HCEC 1CT (cell line): ENCODE measurements at regions not wholly inside any gene's neighbourhood (a gene's known extent, or its start where the extent isn't known, plus 50 kb on each side); places are given as distances from the start of the nearest gene placed in this dataset.

Experiments used
- DNase-seq: peaks from one replicate; pipeline ENCODE4 v3.0.0-alpha.2; 2017

- DNase-seq, result no peak
These were observed 58.3 kb upstream of the NEUROD6 start for GRCh38 chr7:31398815-31399214.

- DNase-seq, result no peak
These were observed 66.7 kb upstream of the NEUROD6 start for GRCh38 chr7:31407178-31407676.

- DNase-seq, result no peak
These were observed 67.7 kb upstream of the NEUROD6 start for GRCh38 chr7:31408140-31408729.

- DNase-seq, result no peak
These were observed 69.7 kb upstream of the NEUROD6 start for GRCh38 chr7:31410265-31410664.

GRCh38 chr7:31411416-31411815 lies 70.9 kb upstream of the NEUROD6 start:
- no peak for DNase-seq

GRCh38 chr7:31413766-31414165 lies 73.2 kb upstream of the NEUROD6 start:
- no peak for DNase-seq

GRCh38 chr7:31416381-31416870 lies 75.9 kb upstream of the NEUROD6 start:
- no peak for DNase-seq

GRCh38 chr7:31418928-31419327 lies 78.4 kb upstream of the NEUROD6 start:
- no peak for DNase-seq

- no peak for DNase-seq
These were observed 79.1 kb upstream of the NEUROD6 start for GRCh38 chr7:31419505-31420055.

- DNase-seq, result no peak
These were observed 80.4 kb upstream of the NEUROD6 start for GRCh38 chr7:31420948-31421347.

- DNase-seq, result no peak
These were observed 81.1 kb upstream of the NEUROD6 start for GRCh38 chr7:31421607-31422006.

GRCh38 chr7:31423994-31424393 lies 83.5 kb upstream of the NEUROD6 start:
- DNase-seq, result no peak

GRCh38 chr7:31432176-31432575 lies 81.7 kb upstream of the ITPRID1 start:
- DNase-seq, result no peak

GRCh38 chr7:31432836-31433340 lies 81.0 kb upstream of the ITPRID1 start:
- DNase-seq, result no peak

- no peak for DNase-seq
These were observed 76.5 kb upstream of the ITPRID1 start for GRCh38 chr7:31437250-31437865.

GRCh38 chr7:31439165-31439564 lies 74.7 kb upstream of the ITPRID1 start:
- no peak for DNase-seq

- DNase-seq, result no peak
These were observed 73.4 kb upstream of the ITPRID1 start for GRCh38 chr7:31440511-31440910.

- no peak for DNase-seq
These were observed 71.3 kb upstream of the ITPRID1 start for GRCh38 chr7:31442626-31443025.

GRCh38 chr7:31443457-31443856 lies 70.4 kb upstream of the ITPRID1 start:
- peak; percentile 51 for DNase-seq

GRCh38 chr7:31444196-31444595 lies 69.7 kb upstream of the ITPRID1 start:
- no peak for DNase-seq

- no peak for DNase-seq
These were observed 68.1 kb upstream of the ITPRID1 start for GRCh38 chr7:31445686-31446355.

GRCh38 chr7:31448649-31449048 lies 65.2 kb upstream of the ITPRID1 start:
- no peak for DNase-seq

- DNase-seq, result no peak
These were observed 58.0 kb upstream of the ITPRID1 start for GRCh38 chr7:31455844-31456243.
